ENCODE measurements at regions not wholly inside any gene's neighbourhood (a gene's known extent, or its start where the extent isn't known, plus 50 kb on each side); places are given as distances from the start of the nearest gene placed in this dataset. TPM values are rescaled to one million over a fixed set of nuclear protein-coding genes. Genes with fewer than 3 reads are reported as not detected.

DNA sequence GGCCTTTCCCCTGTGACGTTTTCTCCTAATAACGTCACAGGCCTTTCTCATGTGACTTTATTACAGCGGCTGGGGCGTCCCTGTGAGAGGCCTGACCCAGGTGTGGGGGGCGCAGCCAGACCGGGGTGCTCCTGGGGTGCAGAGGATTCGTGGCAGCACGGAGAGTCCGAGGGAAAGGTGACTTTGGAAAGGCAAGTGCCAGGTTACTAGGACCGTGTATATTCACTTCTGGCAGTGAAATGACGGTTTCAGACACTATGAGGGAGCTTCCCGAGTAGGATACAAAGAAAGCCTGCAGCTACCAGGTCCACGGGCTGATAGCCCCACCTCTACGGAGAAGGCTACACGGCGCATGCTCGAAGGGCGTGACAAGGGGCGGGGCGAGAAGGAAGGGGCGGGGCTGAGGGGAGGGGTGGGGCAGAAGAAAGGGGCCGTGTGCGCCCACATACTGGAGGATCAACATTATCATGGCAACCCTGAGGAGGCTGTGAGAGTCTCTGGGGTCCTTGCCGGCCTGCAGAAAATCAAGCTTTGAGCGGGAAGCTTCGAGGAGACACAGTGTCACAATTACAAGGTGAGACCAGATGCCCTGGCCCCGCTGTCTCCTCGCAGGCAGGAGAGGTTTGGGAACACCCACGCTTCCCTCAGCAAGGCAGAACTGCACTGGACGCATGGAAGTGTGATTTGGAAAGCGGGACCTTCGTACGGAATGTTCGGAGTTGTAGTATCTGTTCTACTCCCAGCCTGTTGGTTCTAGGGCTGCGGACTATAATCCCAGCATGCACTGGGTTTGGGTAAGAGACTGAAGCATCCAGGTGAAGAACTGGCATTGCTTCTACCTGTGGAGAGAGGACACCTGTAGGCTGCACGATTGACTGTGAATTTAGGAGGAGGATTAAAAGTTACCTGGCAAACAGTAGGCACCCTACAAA lies 54.4 kb upstream of the ZNF337 start:
- DNase-seq (ENCODE audit: insufficient read length, low spot score, missing footprints), result peak; percentile 89
- H3K27me3 ChIP-seq (ENCODE audit: insufficient read depth, low read length), result no peaks in the 10 kb centered on the region
- peak overlapping the region; percentile 86 for H2AFZ ChIP-seq (ENCODE audit: low read length)
- H3K36me3 ChIP-seq (ENCODE audit: insufficient read depth, low read length), result no peaks in the 10 kb centered on the region
- no peaks in the 10 kb centered on the region for H3K4me1 ChIP-seq (ENCODE audit: insufficient read depth, low read length)
- no peaks in the 10 kb centered on the region for H3K9me3 ChIP-seq (ENCODE audit: low read depth, low read length)
- no peak overlapping the region for H3K27ac ChIP-seq (ENCODE audit: low read depth, low read length)
- TF ChIP-seq, protein P1, sequence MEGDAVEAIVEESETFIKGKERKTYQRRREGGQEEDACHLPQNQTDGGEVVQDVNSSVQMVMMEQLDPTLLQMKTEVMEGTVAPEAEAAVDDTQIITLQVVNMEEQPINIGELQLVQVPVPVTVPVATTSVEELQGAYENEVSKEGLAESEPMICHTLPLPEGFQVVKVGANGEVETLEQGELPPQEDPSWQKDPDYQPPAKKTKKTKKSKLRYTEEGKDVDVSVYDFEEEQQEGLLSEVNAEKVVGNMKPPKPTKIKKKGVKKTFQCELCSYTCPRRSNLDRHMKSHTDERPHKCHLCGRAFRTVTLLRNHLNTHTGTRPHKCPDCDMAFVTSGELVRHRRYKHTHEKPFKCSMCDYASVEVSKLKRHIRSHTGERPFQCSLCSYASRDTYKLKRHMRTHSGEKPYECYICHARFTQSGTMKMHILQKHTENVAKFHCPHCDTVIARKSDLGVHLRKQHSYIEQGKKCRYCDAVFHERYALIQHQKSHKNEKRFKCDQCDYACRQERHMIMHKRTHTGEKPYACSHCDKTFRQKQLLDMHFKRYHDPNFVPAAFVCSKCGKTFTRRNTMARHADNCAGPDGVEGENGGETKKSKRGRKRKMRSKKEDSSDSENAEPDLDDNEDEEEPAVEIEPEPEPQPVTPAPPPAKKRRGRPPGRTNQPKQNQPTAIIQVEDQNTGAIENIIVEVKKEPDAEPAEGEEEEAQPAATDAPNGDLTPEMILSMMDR (IDR thresholded peaks at IDR 0.05; ENCODE audit: extremely low read depth, low read depth, low read length), result no peak
- no peaks in the 10 kb centered on the region for H4K20me1 ChIP-seq (ENCODE audit: insufficient read depth, low read length)
- peak overlapping the region; percentile 78 for H3K4me2 ChIP-seq (ENCODE audit: insufficient read depth, low read length)
- no peaks in the 10 kb centered on the region for H3K79me2 ChIP-seq (ENCODE audit: insufficient read depth, low read length)
- peak overlapping the region; percentile 65 for H3K4me3 ChIP-seq (ENCODE audit: insufficient read depth, low read length)

GRCh38 chr20:25750220-25750764 lies 53.6 kb upstream of the ZNF337 start:
- H4K20me1 ChIP-seq (ENCODE audit: insufficient read depth, low read length), result no peaks in the 10 kb centered on the region
- DNase-seq (ENCODE audit: insufficient read length, low spot score, missing footprints), result peak; percentile 14
- H3K4me3 ChIP-seq (ENCODE audit: insufficient read depth, low read length), result peak overlapping the region; percentile 65
- no peaks in the 10 kb centered on the region for H3K79me2 ChIP-seq (ENCODE audit: insufficient read depth, low read length)
- TF ChIP-seq, protein P1 (IDR thresholded peaks at IDR 0.05; ENCODE audit: extremely low read depth, low read depth, low read length), result no peak
- no peaks in the 10 kb centered on the region for H3K9me3 ChIP-seq (ENCODE audit: low read depth, low read length)
- H3K36me3 ChIP-seq (ENCODE audit: insufficient read depth, low read length), result no peaks in the 10 kb centered on the region
- peak overlapping the region; percentile 78 for H3K4me2 ChIP-seq (ENCODE audit: insufficient read depth, low read length)
- H3K27me3 ChIP-seq (ENCODE audit: insufficient read depth, low read length), result no peaks in the 10 kb centered on the region
- H3K4me1 ChIP-seq (ENCODE audit: insufficient read depth, low read length), result no peaks in the 10 kb centered on the region
- H2AFZ ChIP-seq (ENCODE audit: low read length), result peak overlapping the region; percentile 84
- no peak overlapping the region for H3K27ac ChIP-seq (ENCODE audit: low read depth, low read length)

DNA sequence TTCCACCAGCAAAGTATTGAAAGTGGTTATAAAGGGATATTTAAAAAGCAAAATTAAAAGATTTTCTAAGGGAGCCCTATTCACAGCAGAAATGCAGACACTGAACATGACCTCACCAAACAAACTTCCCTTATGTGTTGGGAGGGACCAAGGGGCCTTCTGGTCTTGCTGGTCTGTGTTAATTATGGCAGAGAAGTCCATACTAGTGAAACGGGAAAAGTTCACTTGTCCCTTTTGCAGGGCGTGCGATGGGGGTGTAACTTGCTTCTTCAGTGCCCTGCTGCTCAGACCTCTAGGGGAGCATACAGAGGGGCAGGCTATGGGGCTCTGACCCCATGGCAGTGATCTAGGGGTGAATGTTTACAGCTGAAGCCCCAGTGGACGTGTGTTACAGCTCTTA lies 53.0 kb upstream of the ZNF337 start:
- H3K36me3 ChIP-seq (ENCODE audit: insufficient read depth, low read length), result no peaks in the 10 kb centered on the region
- no peak overlapping the region for H3K4me2 ChIP-seq (ENCODE audit: insufficient read depth, low read length)
- no peaks in the 10 kb centered on the region for H4K20me1 ChIP-seq (ENCODE audit: insufficient read depth, low read length)
- H3K79me2 ChIP-seq (ENCODE audit: insufficient read depth, low read length), result no peaks in the 10 kb centered on the region
- TF ChIP-seq, protein P1 (IDR thresholded peaks at IDR 0.05; ENCODE audit: extremely low read depth, low read depth, low read length), result no peak
- no peaks in the 10 kb centered on the region for H3K4me1 ChIP-seq (ENCODE audit: insufficient read depth, low read length)
- H3K27me3 ChIP-seq (ENCODE audit: insufficient read depth, low read length), result no peaks in the 10 kb centered on the region
- H3K27ac ChIP-seq (ENCODE audit: low read depth, low read length), result no peak overlapping the region
- H3K4me3 ChIP-seq (ENCODE audit: insufficient read depth, low read length), result no peak overlapping the region
- no peak overlapping the region for H2AFZ ChIP-seq (ENCODE audit: low read length)
- peak; percentile 53 for DNase-seq (ENCODE audit: insufficient read length, low spot score, missing footprints)
- H3K9me3 ChIP-seq (ENCODE audit: low read depth, low read length), result no peaks in the 10 kb centered on the region

Small RNA genes in the stretch of these regions (small RNA-seq; reads per million reads assigned to genes)
- not detected for gene CFTRP1

All from osteoblast (primary cell).